A673 (cell line): ENCODE measurements at regions not wholly inside any gene's neighbourhood (a gene's known extent, or its start where the extent isn't known, plus 50 kb on each side); places are given as distances from the start of the nearest gene placed in this dataset.

Experiments used
- CTCF ChIP-seq: fragments of 300-800, 200-600 bp; sonication (generic); conservative IDR thresholded peaks from 2 replicates; pipeline ENCODE4 v1.5.1; 2017; ENCODE audit warnings: low read depth, mild to moderate bottlenecking, antibody characterized with exemption, low read length, moderate library complexity, mixed read lengths
- EZH2 ChIP-seq: fragments of 200-600 bp; sonication (generic); IDR thresholded peaks from 2 replicates; pipeline ENCODE4 v1.6.1; 2017; ENCODE audit warnings: borderline replicate concordance, low read depth, mild to moderate bottlenecking, mixed read lengths, antibody characterized with exemption, low read length; ENCODE audit not compliant: poor library complexity, severe bottlenecking

GRCh38 chr1:193538003-193538354 is 351.6 kb upstream of the B3GALT2 start:
- TF ChIP-seq EZH2 (no peak), CTCF (no peak)
